ENCODE measurements at regions not wholly inside any gene's neighbourhood (a gene's known extent, or its start where the extent isn't known, plus 50 kb on each side); places are given as distances from the start of the nearest gene placed in this dataset.

- TF ChIP-seq CTCF (IDR thresholded peaks at IDR 0.05) (no peak), POLR2A (IDR thresholded peaks at IDR 0.05) (no peak)
Observed at GRCh38 chr10:128623776-128624175, 497.6 kb upstream of the MKI67 start.
